GM21723 (cell line): ENCODE measurements at regions not wholly inside any gene's neighbourhood (a gene's known extent, or its start where the extent isn't known, plus 50 kb on each side); places are given as distances from the start of the nearest gene placed in this dataset.

Experiments used
- ATAC-seq: cut with Tn5 transposase; IDR thresholded peaks from one replicate; pipeline ENCODE4 v1.9.1; 2021; ENCODE audit warnings: mild to moderate bottlenecking, moderate library complexity; ENCODE audit not compliant: unreplicated experiment

DNA sequence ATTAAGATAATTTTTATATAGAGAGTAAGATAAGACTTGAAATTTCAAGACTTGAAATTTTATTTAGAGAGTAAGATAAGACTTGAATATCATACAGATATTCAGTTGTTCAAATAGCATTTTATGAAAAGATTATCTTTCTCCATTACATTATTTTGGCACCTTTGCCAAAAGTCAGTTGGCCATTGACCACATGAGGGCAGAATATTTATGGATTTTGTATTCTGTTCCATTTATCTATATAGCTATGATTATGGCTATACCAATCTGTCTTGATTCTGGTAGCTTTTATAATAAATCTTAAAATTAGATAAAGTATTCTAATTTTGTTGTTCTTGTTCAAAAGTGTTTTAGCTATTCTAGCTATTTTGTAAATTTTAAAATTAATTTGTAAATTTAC lies 537.9 kb upstream of the GJE1 start:
- ATAC-seq: no peak

DNA sequence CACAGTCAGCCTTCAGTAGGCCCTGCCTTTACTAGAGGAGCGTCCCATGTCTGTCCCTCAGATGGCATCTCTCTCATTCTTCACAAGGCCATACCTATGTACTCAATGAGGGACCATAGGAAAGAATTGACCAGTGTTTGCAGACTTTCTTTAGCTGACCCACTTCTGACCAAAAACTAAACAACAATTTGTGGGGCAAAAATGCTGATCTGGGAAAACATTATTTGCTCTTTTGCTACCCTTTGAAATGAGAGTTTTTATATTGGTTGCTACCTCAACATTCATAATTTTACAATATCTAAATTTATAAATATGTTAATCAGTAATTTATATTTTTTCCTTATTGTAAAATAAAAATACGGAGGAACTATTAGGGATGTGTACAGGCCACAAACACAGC lies 539.4 kb upstream of the GJE1 start:
- ATAC-seq: no peak

DNA sequence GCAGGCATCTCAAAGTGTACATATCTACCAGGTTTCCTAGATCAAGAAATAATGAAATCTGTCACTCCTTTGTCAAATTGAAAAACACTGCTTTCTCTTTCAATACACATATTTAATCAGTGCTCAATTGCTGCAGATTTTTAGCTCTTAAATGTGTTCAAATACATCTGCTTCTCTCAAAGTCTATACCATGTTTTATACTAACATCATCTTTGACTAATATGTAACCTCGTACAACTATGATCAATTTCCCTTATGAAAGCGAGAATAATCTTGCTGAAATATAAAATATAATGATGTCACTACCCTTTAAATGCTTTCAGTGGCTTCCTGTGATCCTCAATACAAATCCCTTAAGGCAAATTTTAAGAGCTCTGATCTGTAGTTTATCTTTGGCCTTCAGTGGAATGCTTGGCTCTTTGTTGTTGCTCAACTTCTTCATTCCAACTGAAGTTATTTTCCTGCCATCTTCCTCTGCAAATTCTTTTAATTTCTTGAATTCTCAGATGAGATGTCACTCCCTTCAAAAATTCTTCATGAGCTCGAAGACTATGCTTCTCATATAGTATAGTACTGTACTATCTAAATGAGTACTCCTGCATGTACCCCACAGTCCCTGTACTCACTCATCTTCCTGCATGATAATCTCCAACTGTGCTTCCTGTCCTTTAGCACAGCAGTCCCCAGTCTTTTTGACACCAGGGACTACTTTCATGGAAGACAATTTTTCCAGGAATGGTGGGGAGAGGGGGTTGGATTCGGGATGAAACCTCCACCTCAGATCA lies 545.1 kb upstream of the GJE1 start:
- ATAC-seq: no peak

GRCh38 chr6:141580988-141581552 lies 551.7 kb upstream of the GJE1 start:
- no peak for ATAC-seq

GRCh38 chr6:141580131-141580530 lies 552.6 kb upstream of the GJE1 start:
- ATAC-seq: no peak

GRCh38 chr6:141576751-141577150 lies 556.0 kb upstream of the GJE1 start:
- ATAC-seq: no peak

GRCh38 chr6:141562851-141563763 lies 569.6 kb upstream of the GJE1 start:
- ATAC-seq: peak; percentile 96

DNA sequence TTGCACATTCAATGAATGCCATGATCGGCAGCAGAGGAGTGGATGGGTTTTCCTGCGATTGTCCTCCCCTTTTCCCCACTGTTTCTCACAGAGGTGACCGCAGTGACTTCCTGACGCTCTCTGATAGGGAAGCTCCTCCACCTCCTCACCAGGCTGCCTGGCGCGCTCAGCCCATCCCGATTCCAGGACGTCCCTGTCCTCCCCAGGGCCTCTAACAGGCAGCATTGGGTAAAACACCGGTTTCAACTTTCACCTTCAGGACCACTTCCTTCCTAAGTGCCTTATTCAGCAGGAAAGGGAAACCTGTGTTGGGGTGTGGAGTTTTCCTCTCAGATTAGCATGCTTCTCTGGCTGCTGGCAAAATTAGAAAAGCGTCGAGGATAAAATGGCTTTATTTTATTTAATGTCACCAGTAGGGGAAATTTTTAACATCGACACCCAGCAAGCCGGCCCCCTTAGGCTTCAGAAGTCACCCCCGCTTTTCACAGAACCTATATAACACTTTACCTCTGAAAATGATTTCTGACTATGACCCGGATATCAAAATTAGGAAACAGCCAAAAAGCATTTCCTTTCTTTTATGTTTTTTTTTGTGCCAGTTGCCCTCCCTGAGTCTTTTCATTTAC lies 570.4 kb upstream of the GJE1 start:
- ATAC-seq: peak; percentile 44

GRCh38 chr6:141561154-141561553 lies 571.6 kb upstream of the GJE1 start:
- ATAC-seq: no peak

DNA sequence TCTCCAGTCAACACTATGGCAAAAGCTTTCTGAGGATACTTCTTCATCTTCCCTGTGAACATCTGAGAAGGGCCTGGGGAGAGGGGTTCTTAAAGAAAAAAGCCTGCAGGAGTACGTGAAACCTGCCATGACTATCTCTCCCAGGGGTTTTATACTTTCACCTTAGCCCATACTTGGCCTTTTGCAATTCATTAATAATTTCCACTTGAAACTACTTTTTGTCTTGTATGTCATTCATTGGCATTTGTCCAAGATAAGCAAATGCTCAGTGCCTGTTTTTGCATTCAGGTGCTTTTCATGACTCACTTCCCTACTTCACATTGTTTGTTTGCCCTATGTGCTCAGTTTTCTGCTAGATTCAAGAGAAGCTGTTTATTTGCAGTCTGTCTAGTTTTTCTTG lies 580.3 kb upstream of the GJE1 start:
- peak; percentile 70 for ATAC-seq

DNA sequence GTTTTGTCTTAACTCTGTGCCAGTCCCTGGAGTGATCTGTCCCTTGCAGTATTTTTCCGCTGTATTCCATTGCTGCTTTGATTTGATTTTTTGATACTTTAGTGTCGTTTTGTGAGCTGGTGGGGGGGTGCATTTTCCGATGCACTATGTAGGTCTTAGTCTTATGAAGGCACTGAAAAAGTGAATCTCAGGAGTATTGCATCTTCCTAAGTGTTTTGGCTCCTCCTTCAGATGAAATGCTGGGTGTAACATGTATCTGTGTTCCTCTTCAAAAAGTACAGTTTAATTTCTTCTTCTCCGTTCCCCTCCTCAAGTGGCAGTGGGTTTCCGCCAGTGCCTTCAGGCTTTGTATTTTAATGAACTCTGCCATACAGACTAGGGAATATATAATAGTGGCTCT lies 580.7 kb upstream of the GJE1 start:
- ATAC-seq: no peak

DNA sequence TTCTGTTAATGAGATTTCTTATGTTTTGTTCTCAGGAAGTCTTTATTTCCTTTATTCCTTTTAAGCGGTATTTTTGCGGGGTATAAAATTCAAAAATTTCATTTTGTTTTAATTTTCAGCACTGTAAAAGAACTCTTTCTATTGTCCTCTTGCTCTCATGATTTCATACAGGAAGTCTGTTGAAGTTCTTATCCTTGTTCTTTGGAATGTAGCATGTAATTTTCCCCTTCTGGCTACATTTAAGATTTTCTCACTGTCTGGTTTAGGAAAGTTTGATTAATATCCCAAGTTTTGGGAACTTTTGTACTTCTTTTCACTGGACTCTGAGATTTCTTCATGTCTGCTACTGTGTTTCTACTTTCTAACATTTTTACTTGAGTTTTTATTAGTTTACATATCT lies 581.4 kb upstream of the GJE1 start:
- no peak for ATAC-seq

DNA sequence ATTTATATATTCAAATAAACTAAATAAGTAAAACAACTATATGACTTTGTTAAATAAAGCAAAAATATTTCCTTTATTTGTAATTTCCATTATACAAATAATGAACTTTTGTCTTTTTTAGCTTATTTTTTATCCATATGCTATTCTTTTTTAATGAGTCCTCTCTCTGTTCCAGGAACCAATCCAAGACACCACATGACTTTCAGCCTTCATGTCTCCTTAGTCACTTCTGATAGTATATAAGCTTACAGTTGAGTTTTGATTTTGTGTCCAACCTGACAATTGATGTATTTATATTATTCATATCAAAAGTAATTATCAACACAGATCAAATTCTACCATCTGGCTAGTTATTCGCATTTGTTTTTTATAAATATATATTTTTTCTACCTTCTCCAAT lies 582.3 kb upstream of the GJE1 start:
- no peak for ATAC-seq

- no peak for ATAC-seq
These were observed 583.8 kb upstream of the GJE1 start for GRCh38 chr6:141548966-141549365.

DNA sequence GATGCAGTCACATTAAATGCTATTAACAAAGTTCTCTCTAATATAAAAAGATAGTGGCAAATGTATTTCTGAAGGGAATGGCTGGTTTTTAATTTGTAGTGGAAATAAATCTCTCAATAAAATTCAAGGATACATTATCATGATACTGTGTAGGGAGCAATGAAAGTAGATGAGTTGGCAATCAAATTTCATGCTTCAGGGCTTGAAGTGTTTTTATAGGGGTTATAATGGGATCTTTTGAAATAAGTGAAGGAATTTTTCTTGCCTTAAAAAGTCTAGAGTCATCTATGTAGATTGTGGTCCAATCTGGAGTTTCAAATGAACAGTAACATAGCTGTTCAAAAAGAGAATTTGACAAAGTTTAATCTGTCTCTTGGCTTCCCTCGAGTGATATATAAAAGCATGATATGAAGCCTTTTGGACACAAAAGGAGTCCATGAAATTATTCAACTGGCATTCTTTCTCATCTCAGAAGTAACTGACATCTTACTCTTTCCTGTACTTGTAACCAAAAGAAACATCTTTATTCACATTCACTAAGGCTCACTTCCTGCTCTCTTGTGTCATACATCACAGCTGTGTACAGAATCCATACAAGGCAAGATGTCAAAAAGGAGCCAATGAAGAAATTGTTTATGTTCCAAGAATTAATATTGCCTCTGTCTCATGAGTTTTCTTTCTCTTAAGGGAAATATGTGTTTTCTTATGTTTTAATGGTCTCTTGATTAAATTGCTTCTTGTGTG lies 591.0 kb upstream of the GJE1 start:
- ATAC-seq: no peak

DNA sequence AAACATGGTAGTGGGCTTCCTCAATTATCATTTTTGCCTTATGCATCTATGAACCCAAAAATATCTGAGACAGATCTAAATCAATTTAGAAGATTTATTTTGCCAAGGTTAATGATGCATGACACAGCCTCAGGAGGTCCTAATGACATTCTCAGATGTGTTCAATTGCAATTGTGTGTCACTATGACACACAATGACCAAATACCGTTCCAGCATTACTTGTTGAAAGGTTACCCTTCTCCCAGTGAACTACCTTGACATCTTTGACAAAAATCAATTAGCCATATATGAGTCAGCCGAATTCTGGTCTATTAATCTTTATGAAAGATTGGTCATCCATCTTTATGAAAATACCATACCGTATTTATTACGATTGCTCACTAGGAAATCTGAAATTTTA lies 592.5 kb upstream of the GJE1 start:
- ATAC-seq: no peak

GRCh38 chr6:141539617-141540016 lies 593.1 kb upstream of the GJE1 start:
- no peak for ATAC-seq

DNA sequence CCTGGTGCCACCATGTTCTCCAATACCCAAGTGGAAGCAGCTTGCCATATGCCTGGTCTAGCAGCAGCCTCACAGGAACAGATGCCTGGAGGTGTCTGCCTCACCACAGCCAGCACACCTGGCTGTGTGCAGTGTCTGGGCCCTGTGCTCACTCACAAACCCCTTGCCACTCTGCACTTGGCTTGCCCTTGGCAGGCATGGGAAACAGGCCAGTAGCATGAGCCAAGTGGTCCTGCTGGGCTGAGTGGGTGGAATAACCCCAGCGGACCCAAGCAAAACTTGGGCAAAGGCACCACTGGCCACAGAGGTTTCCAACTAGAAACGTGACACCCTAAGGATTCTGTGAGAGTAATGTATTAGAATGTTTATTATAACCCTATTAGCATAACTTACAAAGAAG lies 600.5 kb upstream of the GJE1 start:
- ATAC-seq: no peak

DNA sequence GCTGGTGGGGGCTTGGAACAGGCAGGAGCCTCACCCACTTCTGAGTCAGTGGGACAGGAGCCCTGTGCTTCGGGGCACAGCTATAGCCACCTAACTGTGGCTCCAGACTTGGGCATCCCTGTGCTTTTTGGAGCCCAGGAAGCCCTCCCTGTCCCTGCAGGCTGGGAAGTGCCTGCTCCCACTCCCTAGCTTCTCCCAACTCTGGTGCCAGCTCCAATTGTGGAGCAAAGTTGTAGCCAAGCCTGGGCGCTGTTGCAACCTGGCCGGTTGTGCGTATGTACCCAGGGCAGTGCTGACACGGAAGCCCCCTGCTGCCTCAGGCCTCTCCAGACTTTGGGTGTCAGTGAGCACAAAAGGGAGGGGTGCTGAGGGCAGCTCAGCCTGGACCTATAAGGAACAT lies 601.7 kb upstream of the GJE1 start:
- ATAC-seq: no peak

- no peak for ATAC-seq
These were observed 604.1 kb upstream of the GJE1 start for GRCh38 chr6:141528596-141528995.

- ATAC-seq: no peak
These were observed 605.7 kb upstream of the GJE1 start for GRCh38 chr6:141526985-141527384.
